ENCODE measurements at regions not wholly inside any gene's neighbourhood (a gene's known extent, or its start where the extent isn't known, plus 50 kb on each side); places are given as distances from the start of the nearest gene placed in this dataset.
"Not testable (repeated sequence)": the region's sequence is repeated elsewhere in the genome, so short reads cannot be mapped to it uniquely, and the experiment has no call there.

- no peak for TF ChIP-seq CTCF (IDR thresholded peaks at IDR 0.05; ENCODE audit: extremely low read depth, missing control alignments)
- DNase-seq (ENCODE audit: low spot score) = no peak
Observed at GRCh38 chr10:46197050-46197449, 89.7 kb upstream of the ANTXRL start.

DNA sequence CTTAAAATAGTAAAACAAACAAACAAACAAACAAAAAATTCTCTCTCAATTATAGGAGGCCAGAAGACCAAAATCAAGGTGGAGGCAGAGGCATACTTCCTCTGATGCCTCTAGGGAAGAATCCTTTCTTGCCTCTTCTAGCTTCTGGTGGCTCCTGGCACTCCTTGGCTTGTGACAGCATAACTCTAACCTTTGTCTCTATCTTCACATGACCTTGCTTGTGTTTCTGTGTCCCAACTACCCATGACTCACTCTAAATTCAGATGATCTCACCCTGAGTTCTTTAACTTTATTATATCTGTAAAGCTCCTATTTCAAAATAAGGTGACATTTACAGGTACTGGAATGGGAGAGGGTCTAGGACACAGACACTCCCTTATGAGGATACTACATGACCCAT is 88.3 kb upstream of the ANTXRL start:
- no peak for TF ChIP-seq CTCF (IDR thresholded peaks at IDR 0.05; ENCODE audit: extremely low read depth, missing control alignments)

GRCh38 chr10:46202405-46202804 is 84.4 kb upstream of the ANTXRL start:
- not testable (repeated sequence) for DNase-seq (ENCODE audit: low spot score)

More for the DNA sequence above, 88.3 kb upstream of the ANTXRL start:
- no peak for DNase-seq (ENCODE audit: low spot score)

DNA sequence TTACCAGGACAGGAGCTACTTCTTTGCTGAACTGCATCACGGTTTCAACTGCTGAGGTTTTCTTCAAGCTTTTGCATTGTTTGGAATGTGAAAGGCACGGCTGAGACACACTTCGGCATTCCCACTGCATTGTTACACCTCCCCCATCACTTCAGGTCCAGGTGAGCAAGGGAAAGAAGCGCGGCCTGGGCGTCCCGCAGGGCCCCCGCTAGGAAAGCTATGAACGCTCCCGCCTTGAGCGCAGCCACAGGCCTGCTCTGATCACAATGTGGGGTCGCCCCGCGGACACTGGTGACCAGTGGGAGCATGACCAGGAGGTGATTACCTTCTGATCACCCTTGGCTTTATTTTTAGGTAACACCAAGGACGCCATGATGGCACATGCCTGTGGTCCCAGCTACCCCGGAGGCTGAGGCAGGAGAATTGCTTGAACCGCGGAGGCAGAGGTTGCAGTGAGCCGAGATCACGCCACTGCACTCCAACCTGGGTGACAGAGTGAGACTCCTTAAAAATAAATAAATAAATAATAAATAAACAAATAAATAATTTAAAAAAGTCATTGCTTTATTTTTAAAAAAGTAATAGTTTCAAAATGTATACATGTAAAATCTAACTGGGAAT is 82.2 kb upstream of the ANTXRL start:
- DNase-seq (ENCODE audit: low spot score) = not testable (repeated sequence)

GRCh38 chr10:46210427-46210826 is 76.4 kb upstream of the ANTXRL start:
- DNase-seq (ENCODE audit: low spot score) = not testable (repeated sequence)

- TF ChIP-seq CTCF (IDR thresholded peaks at IDR 0.05; ENCODE audit: extremely low read depth, missing control alignments) = no peak
- peak; percentile 0 for DNase-seq (ENCODE audit: low spot score)
Observed at GRCh38 chr10:46215426-46215825, 71.4 kb upstream of the ANTXRL start.

DNA sequence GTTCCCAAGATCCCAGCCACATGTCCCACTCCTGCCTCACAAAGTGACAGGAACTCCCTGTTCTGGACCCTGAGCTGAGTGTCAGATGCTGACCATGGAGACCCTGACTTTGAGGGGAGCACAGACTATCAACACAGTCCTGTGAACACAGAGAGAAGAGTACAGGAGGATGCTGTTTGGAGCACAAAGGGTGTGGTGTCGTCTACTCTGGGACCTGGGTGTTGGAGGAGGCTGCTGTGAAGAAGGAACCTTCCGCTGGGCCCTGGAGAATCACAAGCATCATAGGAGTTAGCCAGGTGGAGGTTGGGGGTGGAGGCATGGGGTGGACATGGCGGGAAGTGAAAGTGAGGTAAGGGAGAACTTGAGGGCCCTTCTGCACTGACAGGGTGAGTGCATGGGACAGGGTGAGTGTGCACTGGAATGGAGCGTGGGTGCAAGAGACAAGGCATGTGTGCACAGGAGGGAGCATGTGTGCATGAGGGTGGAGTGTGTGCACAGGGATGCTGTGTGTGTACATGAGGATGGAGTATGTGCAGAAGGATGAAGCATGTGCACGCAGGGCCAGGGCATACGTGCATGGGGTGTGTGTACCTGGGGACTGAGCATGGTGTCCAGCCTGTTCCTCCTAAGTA is 70.7 kb upstream of the ANTXRL start:
- no peak for TF ChIP-seq CTCF (IDR thresholded peaks at IDR 0.05; ENCODE audit: extremely low read depth, missing control alignments)
- peak; percentile 1 for DNase-seq (ENCODE audit: low spot score)

- TF ChIP-seq CTCF (IDR thresholded peaks at IDR 0.05; ENCODE audit: extremely low read depth, missing control alignments) = no peak
- peak; percentile 29 for DNase-seq (ENCODE audit: low spot score)
Observed at GRCh38 chr10:46216836-46217751, 69.7 kb upstream of the ANTXRL start.

All from GM20000 (cell line).